Ovary (tissue), 7 donors: ENCODE measurements at regions not wholly inside any gene's neighbourhood (a gene's known extent, or its start where the extent isn't known, plus 50 kb on each side); places are given as distances from the start of the nearest gene placed in this dataset.

Source experiments
- DNase-seq, 5 donors: peaks; one replicate each; pipeline ENCODE4 v3.0.0-alpha.2; 2019 to 2020
- H3K27ac ChIP-seq, 2 donors: fragments of 200-600 bp; one replicate each; pipeline versions ENCODE4 v1.5.1 to v1.8.0; 2019 to 2022
- H3K27me3 ChIP-seq: fragments of 200-600 bp; one replicate; pipeline ENCODE4 v1.8.0; 2022
- H3K36me3 ChIP-seq: fragments of 200-600 bp; sonication (generic); one replicate; pipeline ENCODE4 v1.5.1; 2019
- H3K4me1 ChIP-seq: one replicate; pipeline ENCODE4 v1.8.1; 2013; ENCODE audit warnings: mild to moderate bottlenecking, moderate library complexity; ENCODE audit not compliant: insufficient read depth
- H3K4me3 ChIP-seq: fragments of 200-600 bp; sonication (generic); one replicate; pipeline ENCODE4 v1.5.1; 2017
- H3K9me3 ChIP-seq, 2 donors: fragments of 200-600 bp in 1 of 2; sonication (generic) in 1 of 2; one replicate each; pipeline versions ENCODE4 v1.5.1 to v1.8.1; 2013 to 2019; ENCODE audit warnings: mild to moderate bottlenecking in 1 of 2, moderate library complexity in 1 of 2
- EP300 ChIP-seq: sonication (generic); formaldehyde crosslinking; IDR thresholded peaks from one replicate; pipeline ENCODE4 v1.6.1; 2017; ENCODE audit warnings: antibody characterized with exemption
- POLR2A ChIP-seq: fragments of 450-650 bp; IDR thresholded peaks from one replicate; pipeline ENCODE4 v1.6.1; 2017; ENCODE audit warnings: antibody characterized with exemption, mild to moderate bottlenecking, moderate library complexity
- WGBS, 3 donors: extraction: QIAGEN DNeasy Blood & Tissue Kit in 1 of 3; methylation state at CpG; one replicate each; pipeline versions ENCODE4 v1.1.5 to v1.1.7; 2013 to 2017; 5-methylcytosine and 5-hydroxymethylcytosine counted together
- intact Hi-C, 4 donors: fragments of 100-400 bp; cut with DNase I; formaldehyde crosslinking; loops; one replicate each; pipeline versions ENCODE4 v1.11.0 to v1.15.1; 2022 to 2023
- TF ChIP-seq, protein P1 (sequence below), 3 donors: fragments of 450-650 bp in 2 of 3; fragments of 200-600 bp in 1 of 3; IDR thresholded peaks; one replicate each; pipeline versions ENCODE4 v1.5.1 to v1.8.0; 2016 to 2022; ENCODE audit warnings: antibody characterized with exemption in 3 of 3, mild to moderate bottlenecking in 1 of 3
- donor health status: DM: no; HTN: no; CAD: no; lungs with moderate emphysema.
- donor health status: DM: no; HTN: no; CAD: no.
- donor health status: Bipolar disorder and iron deficiency.
- donor health status: DM: no; HTN: no; CAD: no.
- donor health status: DM: yes; HTN: yes; CAD: no.

DNA sequence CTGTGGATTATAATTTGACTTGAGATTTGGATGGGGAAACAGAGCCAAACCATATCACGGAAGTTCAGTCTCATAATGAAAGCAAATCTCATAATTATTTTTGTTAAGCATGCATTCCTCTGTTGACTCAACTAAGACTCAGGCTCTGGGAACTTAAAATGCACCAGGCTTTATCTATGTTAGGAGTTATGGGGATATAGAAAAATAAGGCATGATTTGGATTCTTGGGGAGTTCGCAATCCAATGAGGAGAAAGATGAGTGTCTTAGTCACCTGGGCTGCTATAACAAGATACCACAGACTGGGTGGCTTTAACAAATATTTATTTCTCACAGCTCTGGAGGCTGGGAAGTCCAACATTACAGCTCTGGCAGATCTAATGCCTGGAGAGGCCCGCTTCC lies 89.4 kb upstream of the TJP1 start:
- no peak for DNase-seq
- intact Hi-C loops = loop anchor here in 1 of 4 donors (5.0 to 10.0 kb wide), 2 partner anchors 63 to 89 kb away; partner anchors contain the start of gene TJP1
- no peaks in the 10 kb centered on the region for H3K4me1 ChIP-seq
- no peak overlapping the region for H3K27ac ChIP-seq
- no peaks in the 10 kb centered on the region for H3K9me3 ChIP-seq
- WGBS, 3 donors = 44 to 71% (median 62%) methylated on average over 3 of the region's 3 CpGs
- no peaks in the 10 kb centered on the region for H3K36me3 ChIP-seq
- H3K4me3 ChIP-seq = no peak overlapping the region
- TF ChIP-seq, protein P1, sequence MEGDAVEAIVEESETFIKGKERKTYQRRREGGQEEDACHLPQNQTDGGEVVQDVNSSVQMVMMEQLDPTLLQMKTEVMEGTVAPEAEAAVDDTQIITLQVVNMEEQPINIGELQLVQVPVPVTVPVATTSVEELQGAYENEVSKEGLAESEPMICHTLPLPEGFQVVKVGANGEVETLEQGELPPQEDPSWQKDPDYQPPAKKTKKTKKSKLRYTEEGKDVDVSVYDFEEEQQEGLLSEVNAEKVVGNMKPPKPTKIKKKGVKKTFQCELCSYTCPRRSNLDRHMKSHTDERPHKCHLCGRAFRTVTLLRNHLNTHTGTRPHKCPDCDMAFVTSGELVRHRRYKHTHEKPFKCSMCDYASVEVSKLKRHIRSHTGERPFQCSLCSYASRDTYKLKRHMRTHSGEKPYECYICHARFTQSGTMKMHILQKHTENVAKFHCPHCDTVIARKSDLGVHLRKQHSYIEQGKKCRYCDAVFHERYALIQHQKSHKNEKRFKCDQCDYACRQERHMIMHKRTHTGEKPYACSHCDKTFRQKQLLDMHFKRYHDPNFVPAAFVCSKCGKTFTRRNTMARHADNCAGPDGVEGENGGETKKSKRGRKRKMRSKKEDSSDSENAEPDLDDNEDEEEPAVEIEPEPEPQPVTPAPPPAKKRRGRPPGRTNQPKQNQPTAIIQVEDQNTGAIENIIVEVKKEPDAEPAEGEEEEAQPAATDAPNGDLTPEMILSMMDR (IDR thresholded peaks at IDR 0.05) = no peak
- TF ChIP-seq POLR2A (no peak), EP300 (no peak)
- H3K27me3 ChIP-seq = no peaks in the 10 kb centered on the region

DNA sequence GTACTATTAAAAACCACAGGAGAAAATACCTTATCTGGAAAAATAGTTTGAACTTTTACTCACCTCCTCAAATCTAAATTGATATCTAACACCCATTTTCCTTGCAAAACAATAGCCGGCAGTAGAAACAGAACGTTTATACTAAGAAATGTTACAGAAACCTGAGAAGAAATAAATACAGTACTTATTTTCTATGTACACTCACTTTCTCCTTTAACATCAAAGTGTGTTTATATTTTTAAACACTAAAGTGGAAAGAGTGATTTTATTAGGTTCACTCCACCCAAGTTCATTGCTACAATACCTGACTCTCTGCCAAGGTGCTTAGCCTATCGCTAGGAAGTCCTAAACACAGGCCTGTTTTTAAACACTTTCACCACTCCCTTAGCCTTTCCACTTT lies 87.8 kb upstream of the TJP1 start:
- Histone ChIP-seq H3K27me3 (no peaks in the 10 kb centered on the region), H3K9me3 (no peaks in the 10 kb centered on the region), H3K27ac (no peak overlapping the region), H3K4me1 (no peaks in the 10 kb centered on the region), H3K4me3 (no peak overlapping the region), H3K36me3 (no peaks in the 10 kb centered on the region)
- intact Hi-C loops = loop anchor here in 1 of 4 donors (1.0 to 10.0 kb wide), 3 partner anchors 45 to 88 kb away; partner anchors contain the start of gene TJP1
- WGBS, 3 donors = 16 to 26% (median 18%) methylated on average over 3 of the region's 3 CpGs
- DNase-seq = no peak
- TF ChIP-seq, protein P1 (IDR thresholded peaks at IDR 0.05) = no peak
- TF ChIP-seq EP300 = no peak
- TF ChIP-seq POLR2A = no peak

DNA sequence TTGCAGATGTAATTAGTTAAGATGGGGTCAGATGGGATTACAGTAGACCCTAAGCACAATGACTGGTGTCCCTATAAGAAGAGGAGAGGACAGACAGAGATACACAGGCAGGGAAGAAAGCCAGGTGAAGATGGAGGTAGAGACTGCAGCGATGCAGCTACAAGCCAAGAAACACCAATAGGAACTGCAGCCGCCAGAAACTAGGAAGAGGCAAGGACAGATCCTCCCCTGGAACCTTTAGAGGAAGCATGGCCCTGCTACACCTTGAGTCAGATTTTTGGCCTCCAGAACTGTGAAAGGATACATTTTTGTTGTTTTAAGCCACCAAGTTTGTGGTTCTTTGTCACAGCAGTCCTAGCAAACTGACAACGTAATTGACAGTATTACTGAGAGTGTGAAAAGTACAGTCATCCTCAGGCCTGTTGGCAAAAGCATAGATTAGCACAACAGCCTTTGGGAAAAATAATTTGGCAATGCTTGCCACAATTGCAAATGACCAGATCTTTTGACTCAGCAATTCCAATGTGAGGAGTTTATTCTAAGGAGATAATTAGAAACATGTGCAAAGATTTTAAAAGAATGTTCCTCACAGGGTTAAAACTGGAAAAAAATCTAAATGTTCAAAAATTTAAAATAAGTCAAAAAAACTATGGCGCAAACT lies 82.6 kb upstream of the TJP1 start:
- WGBS, 3 donors = 73 to 90% (median 80%) methylated on average over 4 of the region's 4 CpGs
- H3K36me3 ChIP-seq = no peaks in the 10 kb centered on the region
- no peak overlapping the region for H3K27ac ChIP-seq
- H3K27me3 ChIP-seq = no peaks in the 10 kb centered on the region
- intact Hi-C loops = no loop called here
- TF ChIP-seq EP300 = no peak
- no peak for TF ChIP-seq POLR2A
- TF ChIP-seq, protein P1 (IDR thresholded peaks at IDR 0.05) = no peak
- no peak for DNase-seq
- H3K9me3 ChIP-seq = no peaks in the 10 kb centered on the region
- H3K4me3 ChIP-seq = no peak overlapping the region
- no peaks in the 10 kb centered on the region for H3K4me1 ChIP-seq

DNA sequence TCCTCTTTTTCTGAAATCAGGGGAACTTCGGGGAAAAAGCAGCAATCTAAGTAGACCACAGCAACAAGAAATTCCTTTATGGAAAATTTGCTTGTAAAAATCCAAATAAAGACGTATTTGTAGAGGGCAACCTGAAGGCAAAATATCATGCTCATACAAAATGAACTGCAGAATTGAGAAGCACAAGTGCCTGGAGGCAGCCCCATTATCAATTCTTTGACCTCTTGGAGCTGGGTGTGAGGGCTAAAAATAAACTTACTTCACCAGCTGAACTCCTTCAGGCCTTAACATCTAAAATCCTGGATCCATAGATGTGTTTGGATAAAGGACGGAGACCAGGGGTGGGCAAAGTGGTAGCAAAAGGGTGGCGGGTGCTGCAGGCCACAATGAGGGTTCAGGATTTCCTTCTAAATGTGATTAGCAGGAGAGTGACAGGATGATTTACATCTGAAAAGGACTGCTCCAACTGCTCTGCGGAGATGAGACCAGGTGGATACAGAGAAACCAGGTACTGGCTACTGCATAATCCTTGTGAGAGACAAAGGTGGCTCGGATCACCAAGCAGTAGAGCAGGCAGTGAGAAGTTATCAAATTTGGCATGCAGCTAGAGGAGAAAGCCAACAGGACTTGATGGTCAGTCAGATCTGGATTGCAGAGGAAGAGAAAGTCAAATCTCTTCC lies 81.7 kb upstream of the TJP1 start:
- H3K27ac ChIP-seq = no peak overlapping the region
- intact Hi-C loops = no loop called here
- DNase-seq = no peak
- no peaks in the 10 kb centered on the region for H3K27me3 ChIP-seq
- no peak overlapping the region for H3K4me3 ChIP-seq
- no peaks in the 10 kb centered on the region for H3K4me1 ChIP-seq
- TF ChIP-seq, protein P1 (IDR thresholded peaks at IDR 0.05) = no peak
- TF ChIP-seq EP300 (no peak), POLR2A (no peak)
- 90 to 92% (median 91%) methylated on average over 6 of the region's 6 CpGs for WGBS, 3 donors
- no peaks in the 10 kb centered on the region for H3K9me3 ChIP-seq
- H3K36me3 ChIP-seq = no peaks in the 10 kb centered on the region
